ENCODE measurements at regions not wholly inside any gene's neighbourhood (a gene's known extent, or its start where the extent isn't known, plus 50 kb on each side); places are given as distances from the start of the nearest gene placed in this dataset.

GRCh38 chr5:126315341-126315740, 107.9 kb upstream of the GRAMD2B start:
- no peak overlapping the region for H3K4me3 ChIP-seq (ENCODE audit: low read depth, low read length)
- DNase-seq (ENCODE audit: low read depth), result no peak
- TF ChIP-seq CTCF (conservative IDR thresholded peaks at IDR 0.05; ENCODE audit: low read depth, low read length), result no peak

- H3K4me3 ChIP-seq (ENCODE audit: low read depth, low read length), result no peak overlapping the region
- DNase-seq (ENCODE audit: low read depth), result no peak
- no peak for TF ChIP-seq CTCF (conservative IDR thresholded peaks at IDR 0.05; ENCODE audit: low read depth, low read length)
Observed at GRCh38 chr5:126332326-126332725, 90.9 kb upstream of the GRAMD2B start.

GRCh38 chr5:126334760-126335159, 88.4 kb upstream of the GRAMD2B start:
- DNase-seq (ENCODE audit: low read depth), result no peak
- no peak overlapping the region for H3K4me3 ChIP-seq (ENCODE audit: low read depth, low read length)
- no peak for TF ChIP-seq CTCF (conservative IDR thresholded peaks at IDR 0.05; ENCODE audit: low read depth, low read length)

- no peak for DNase-seq (ENCODE audit: low read depth)
- no peak overlapping the region for H3K4me3 ChIP-seq (ENCODE audit: low read depth, low read length)
- no peak for TF ChIP-seq CTCF (conservative IDR thresholded peaks at IDR 0.05; ENCODE audit: low read depth, low read length)
Observed at GRCh38 chr5:126335886-126336285, 87.3 kb upstream of the GRAMD2B start.

GRCh38 chr5:126338635-126339034, 84.6 kb upstream of the GRAMD2B start:
- no peak for DNase-seq (ENCODE audit: low read depth)
- H3K4me3 ChIP-seq (ENCODE audit: low read depth, low read length), result no peak overlapping the region
- no peak for TF ChIP-seq CTCF (conservative IDR thresholded peaks at IDR 0.05; ENCODE audit: low read depth, low read length)

GRCh38 chr5:126339215-126339805, 83.9 kb upstream of the GRAMD2B start:
- TF ChIP-seq CTCF (conservative IDR thresholded peaks at IDR 0.05; ENCODE audit: low read depth, low read length), result peak; percentile 81
- no peak for DNase-seq (ENCODE audit: low read depth)
- no peak overlapping the region for H3K4me3 ChIP-seq (ENCODE audit: low read depth, low read length)

GRCh38 chr5:126341906-126342630, 81.1 kb upstream of the GRAMD2B start:
- no peak for TF ChIP-seq CTCF (conservative IDR thresholded peaks at IDR 0.05; ENCODE audit: low read depth, low read length)
- DNase-seq (ENCODE audit: low read depth), result no peak
- H3K4me3 ChIP-seq (ENCODE audit: low read depth, low read length), result no peak overlapping the region
